K562 (cell line): ENCODE measurements at regions not wholly inside any gene's neighbourhood (a gene's known extent, or its start where the extent isn't known, plus 50 kb on each side); places are given as distances from the start of the nearest gene placed in this dataset.

Experiments
- ATAC-seq: fragments of 200-7000 bp; cut with Tn5 transposase; 3 replicates; pipeline ENCODE4 v1.9.1; 2020; ENCODE audit warnings: moderate library complexity
- BruUV-seq: library from RNA; stranded (reverse); fragments of 400-500 nt; replicated peaks from 2 replicates; lab custom pipeline; 2021; lab: Mats Ljungman, UMichigan
- CTCF ChIA-PET: fragments of 300-600 bp; formaldehyde crosslinking; extraction: SDS; loops from one replicate; lab custom pipeline; 2021; ENCODE audit warnings: low intra/inter-chr PET ratio; lab: Yijun Ruan, JAX
- POLR2A ChIA-PET: fragments of 300-600, 350-650 bp; sonication (Branson Sonifier 250); formaldehyde crosslinking; extraction: SDS; loops from one replicate; lab custom pipeline; 2021; ENCODE audit warnings: antibody characterized with exemption, inconsistent platforms; lab: Yijun Ruan, JAX
- DNase-seq, 4 experiments: peaks; one replicate each; pipeline versions ENCODE4 v3.0.0 to v3.0.0-alpha.2; 2011 to 2018; ENCODE audit warnings: low spot score in 3 of 4, mixed read lengths in 3 of 4; ENCODE audit errors: extremely low read depth in 1 of 4
- FAIRE-seq: peaks from 2 replicates; lab custom pipeline; 2011; peaks lifted over from hg19 to GRCh38; lab: Jason Lieb, UNC
- H2AFZ ChIP-seq: 2 replicates; pipeline ENCODE4 v1.6.0; 2011; ENCODE audit warnings: low read depth, low read length, control low read depth, inconsistent platforms
- H3K27ac ChIP-seq: fragments of 200-600 bp; 3 replicates; pipeline ENCODE4 v1.8.0; 2011; ENCODE audit warnings: low read depth, mild to moderate bottlenecking, control low read depth, inconsistent platforms, low read length, moderate library complexity, mixed read lengths; ENCODE audit errors: extremely low read depth
- H3K27me3 ChIP-seq, 2 experiments: fragments of 300-600 bp in 1 of 2; 2 replicates in 1 of 2; 3 replicates in 1 of 2; pipeline versions ENCODE4 v1.6.0 to v1.8.0; 2011; ENCODE audit warnings: inconsistent platforms in 2 of 2, low read length in 2 of 2, mild to moderate bottlenecking in 1 of 2, mixed read lengths in 1 of 2, moderate library complexity in 1 of 2; ENCODE audit not compliant: control insufficient read depth in 2 of 2, insufficient read depth in 2 of 2
- H3K36me3 ChIP-seq: fragments of 300-600 bp; 3 replicates; pipeline ENCODE4 v1.8.0; 2011; ENCODE audit warnings: mild to moderate bottlenecking, low read length, inconsistent platforms; ENCODE audit not compliant: control insufficient read depth, insufficient read depth
- H3K4me1 ChIP-seq, 2 experiments: fragments of 200-600 bp in 1 of 2; replicated peaks in 1 of 2; 2 replicates in 1 of 2; 3 replicates in 1 of 2; pipeline versions ENCODE4 v1.5.1 to v1.8.0; 2011; ENCODE audit warnings: inconsistent platforms in 2 of 2, low read length in 2 of 2, mild to moderate bottlenecking in 1 of 2, mixed read lengths in 1 of 2, moderate library complexity in 1 of 2; ENCODE audit not compliant: control insufficient read depth in 2 of 2, insufficient read depth in 2 of 2
- H3K4me2 ChIP-seq: 2 replicates; pipeline ENCODE4 v1.6.1; 2011; ENCODE audit warnings: low read length, control low read depth, inconsistent platforms, mixed read lengths; ENCODE audit not compliant: insufficient read depth
- H3K4me3 ChIP-seq: fragments of 200-600 bp; sonication (generic), shearing (Covaris generic); 2 replicates; pipeline ENCODE4 v1.5.1; 2016; ENCODE audit warnings: control low read depth, inconsistent platforms
- H3K79me2 ChIP-seq: fragments of 200-600 bp; 3 replicates; pipeline ENCODE4 v1.8.0; 2011; ENCODE audit warnings: low read length, inconsistent platforms; ENCODE audit not compliant: control insufficient read depth, insufficient read depth
- H3K9ac ChIP-seq, 2 experiments: 2 replicates each; pipeline versions ENCODE4 v1.6.0 to v1.6.1; 2011; ENCODE audit warnings: low read depth in 2 of 2, low read length in 2 of 2, control low read depth in 1 of 2, inconsistent platforms in 1 of 2, mild to moderate bottlenecking in 1 of 2, mixed read lengths in 1 of 2; ENCODE audit not compliant: insufficient read depth in 1 of 2
- H3K9me1 ChIP-seq: one replicate; pipeline ENCODE4 v1.6.0; 2011; ENCODE audit warnings: inconsistent platforms, mild to moderate bottlenecking, low read length, moderate library complexity; ENCODE audit not compliant: control insufficient read depth, insufficient read depth
- H3K9me3 ChIP-seq: replicated peaks from 2 replicates; pipeline ENCODE4 v1.5.1; 2011; ENCODE audit warnings: low read depth, low read length, inconsistent platforms; ENCODE audit not compliant: control insufficient read depth, insufficient read depth
- H4K20me1 ChIP-seq: replicated peaks from 2 replicates; pipeline ENCODE4 v1.6.1; 2011; ENCODE audit warnings: low read length, inconsistent platforms, mixed read lengths; ENCODE audit not compliant: control insufficient read depth, insufficient read depth
- CHCHD3 ChIP-seq: fragments of 250-450 bp; sonication (Bioruptor Pico); IDR thresholded peaks from 2 replicates; pipeline ENCODE4 v2.1.2; 2022; ENCODE audit warnings: mild to moderate bottlenecking
- GATA2 ChIP-seq: sonication (generic); formaldehyde crosslinking; IDR thresholded peaks from 2 replicates; pipeline ENCODE4 v1.4.0; 2020; ENCODE audit warnings: mild to moderate bottlenecking, missing genetic modification reagents
- GATAD2B ChIP-seq: fragments of 450-650 bp; IDR thresholded peaks from 2 replicates; pipeline ENCODE4 v1.6.1; 2017; ENCODE audit warnings: mild to moderate bottlenecking, borderline replicate concordance
- GTF2E2 ChIP-seq: fragments of 200-800 bp; sonication (Bioruptor generic); IDR thresholded peaks from 2 replicates; pipeline ENCODE4 v1.6.1; 2016; ENCODE audit warnings: missing genetic modification characterization, missing compliant biosample characterization
- PHB ChIP-seq: fragments of 250-450 bp; sonication (Bioruptor Pico); IDR thresholded peaks from 2 replicates; pipeline ENCODE4 v1.5.0; 2021
- TEAD4 ChIP-seq, 2 experiments: sonication (generic) in 1 of 2; formaldehyde crosslinking in 1 of 2; IDR thresholded peaks; 2 replicates each; pipeline versions ENCODE4 v1.6.1 to v1.8.0; 2012 to 2022; ENCODE audit warnings: borderline replicate concordance in 1 of 2, inconsistent platforms in 1 of 2, low read length in 1 of 2, mild to moderate bottlenecking in 1 of 2, missing genetic modification reagents in 1 of 2
- ZFPM2 ChIP-seq: fragments of 250-450 bp; sonication (Bioruptor Pico); IDR thresholded peaks from 2 replicates; pipeline ENCODE4 v1.5.1; 2022; ENCODE audit warnings: mild to moderate bottlenecking
- WGBS: fragments of 100-300 bp; shearing (Covaris generic); methylation state at CpG from one replicate; pipeline ENCODE4 v1.1.6; 2016; ENCODE audit warnings: low coverage, mixed read lengths; ENCODE audit not compliant: insufficient coverage; ENCODE audit errors: missing lambda C conversion rate; 5-methylcytosine and 5-hydroxymethylcytosine counted together
- in situ Hi-C: fragments of 300-500 bp; cut with MboI; formaldehyde crosslinking; loops from 4 replicates; pipeline ENCODE4 v1.15.0; 2018; ENCODE audit warnings: inconsistent platforms, mixed read lengths
- intact Hi-C: fragments of 100-400 bp; cut with micrococcal nuclease; formaldehyde crosslinking; loops from 2 replicates; pipeline ENCODE4 v1.14.2; 2022
- TF ChIP-seq, protein P1 (sequence below): fragments of 250-450 bp; sonication (Bioruptor Pico); IDR thresholded peaks from 2 replicates; pipeline ENCODE4 v1.8.0; 2022; ENCODE audit warnings: moderate library complexity, mild to moderate bottlenecking, inconsistent platforms
- TF ChIP-seq, protein P2 (sequence below): fragments of 450-650 bp; IDR thresholded peaks from 2 replicates; pipeline ENCODE4 v1.7.0; 2016; ENCODE audit warnings: borderline replicate concordance

- POLR2A ChIA-PET: no interaction called here
- in situ Hi-C loops (no loop called here), intact Hi-C loops (no loop called here)
- 9% methylated on average over 3 of the region's 3 CpGs for WGBS
- Histone ChIP-seq H3K9me1 (no peaks in the 10 kb centered on the region), H3K9me3 (no peaks in the 10 kb centered on the region), H3K36me3 (no peaks in the 10 kb centered on the region), H2AFZ (no peak overlapping the region), H3K9ac (no peak overlapping the region), H3K27me3 (no peaks in the 10 kb centered on the region), H3K27ac (no peak overlapping the region), H4K20me1 (no peaks in the 10 kb centered on the region), H3K79me2 (no peaks in the 10 kb centered on the region), H3K4me3 (no peak overlapping the region), H3K4me2 (no peak overlapping the region), H3K4me1 (no peaks in the 10 kb centered on the region)
- no TSS peak for BruUV-seq
- CTCF ChIA-PET: no interaction called here
- no peak for FAIRE-seq
- TF ChIP-seq GATAD2B (no peak), ZFPM2 (no peak), GTF2E2 (tag) (no peak), PHB (CRISPR knock-in tag) (no peak), GATA2 (CRISPR knock-in tag) (no peak), TEAD4 (IDR thresholded peaks at IDR 0.05; ENCODE audit: low read length) (no peak), TEAD4 (CRISPR knock-in tag; IDR thresholded peaks at IDR 0.05; ENCODE audit: borderline replicate concordance) (no peak), CHCHD3 (CRISPR knock-in tag) (no peak)
- TF ChIP-seq, protein P1, sequence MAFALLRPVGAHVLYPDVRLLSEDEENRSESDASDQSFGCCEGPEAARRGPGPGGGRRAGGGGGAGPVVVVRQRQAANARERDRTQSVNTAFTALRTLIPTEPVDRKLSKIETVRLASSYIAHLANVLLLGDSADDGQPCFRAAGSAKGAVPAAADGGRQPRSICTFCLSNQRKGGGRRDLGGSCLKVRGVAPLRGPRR (CRISPR knock-in tag): no peak
- TF ChIP-seq, protein P2, sequence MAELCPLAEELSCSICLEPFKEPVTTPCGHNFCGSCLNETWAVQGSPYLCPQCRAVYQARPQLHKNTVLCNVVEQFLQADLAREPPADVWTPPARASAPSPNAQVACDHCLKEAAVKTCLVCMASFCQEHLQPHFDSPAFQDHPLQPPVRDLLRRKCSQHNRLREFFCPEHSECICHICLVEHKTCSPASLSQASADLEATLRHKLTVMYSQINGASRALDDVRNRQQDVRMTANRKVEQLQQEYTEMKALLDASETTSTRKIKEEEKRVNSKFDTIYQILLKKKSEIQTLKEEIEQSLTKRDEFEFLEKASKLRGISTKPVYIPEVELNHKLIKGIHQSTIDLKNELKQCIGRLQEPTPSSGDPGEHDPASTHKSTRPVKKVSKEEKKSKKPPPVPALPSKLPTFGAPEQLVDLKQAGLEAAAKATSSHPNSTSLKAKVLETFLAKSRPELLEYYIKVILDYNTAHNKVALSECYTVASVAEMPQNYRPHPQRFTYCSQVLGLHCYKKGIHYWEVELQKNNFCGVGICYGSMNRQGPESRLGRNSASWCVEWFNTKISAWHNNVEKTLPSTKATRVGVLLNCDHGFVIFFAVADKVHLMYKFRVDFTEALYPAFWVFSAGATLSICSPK: no peak
- ATAC-seq: no peak
- no peak for DNase-seq
Observed at GRCh38 chr5:106116682-106117081, 1554.1 kb downstream of the EFNA5 start.
